ENCODE measurements at regions not wholly inside any gene's neighbourhood (a gene's known extent, or its start where the extent isn't known, plus 50 kb on each side); places are given as distances from the start of the nearest gene placed in this dataset.
A peak's percentile ranks its signal among the peaks of the same experiment; 100 is the strongest.

DNA sequence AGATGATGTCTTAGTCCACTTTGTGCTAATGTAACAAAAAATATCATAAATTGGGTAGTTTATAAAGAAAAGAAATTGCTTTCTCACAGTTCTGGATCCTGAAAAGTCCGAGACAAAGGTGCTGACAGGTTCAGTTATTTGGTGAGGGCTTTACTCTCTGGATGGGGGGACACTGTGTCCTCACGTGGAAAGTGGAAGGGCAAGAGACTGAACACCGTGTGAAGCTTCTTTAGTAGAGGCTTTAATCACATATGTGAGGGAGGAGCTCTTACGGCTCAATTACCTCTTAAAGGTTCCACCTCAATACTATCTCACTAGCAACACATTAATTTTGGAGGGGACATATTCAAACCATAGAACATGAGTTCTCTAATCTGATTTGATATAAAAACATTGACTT, 204.3 kb downstream of the FSIP2 start:
- Histone ChIP-seq H3K4me3 (no peak overlapping the region), H3K27ac (ENCODE audit: extremely low read depth, low read depth, low read length) (no peak overlapping the region), H4K20me1 (replicated peaks; ENCODE audit: control insufficient read depth, insufficient read depth, low read length) (no peaks in the 10 kb centered on the region), H3K79me2 (ENCODE audit: control insufficient read depth, insufficient read depth, low read length) (no peaks in the 10 kb centered on the region), H3K9ac (ENCODE audit: insufficient read depth in 1 of 2, low read depth in 2 of 2, low read length in 2 of 2) (no peak overlapping the region), H3K9me1 (ENCODE audit: control insufficient read depth, insufficient read depth, low read length) (no peaks in the 10 kb centered on the region), H2AFZ (ENCODE audit: low read depth, low read length) (no peak overlapping the region), H3K9me3 (replicated peaks; ENCODE audit: control insufficient read depth, insufficient read depth, low read depth, low read length) (no peaks in the 10 kb centered on the region; the same call in none of the 2 replicates), H3K4me1 (replicated peaks in 1 of 2; ENCODE audit: control insufficient read depth in 2 of 2, insufficient read depth in 2 of 2, low read length in 2 of 2) (no peaks in the 10 kb centered on the region), H3K36me3 (ENCODE audit: control insufficient read depth, insufficient read depth, low read length) (no peaks in the 10 kb centered on the region), H3K4me2 (ENCODE audit: insufficient read depth, low read length) (no peak overlapping the region), H3K27me3 (ENCODE audit: control insufficient read depth in 2 of 2, insufficient read depth in 2 of 2, low read length in 2 of 2) (no peaks in the 10 kb centered on the region)
- CTCF ChIA-PET (ENCODE audit: low intra/inter-chr PET ratio): no interaction called here
- TF ChIP-seq, protein P1, sequence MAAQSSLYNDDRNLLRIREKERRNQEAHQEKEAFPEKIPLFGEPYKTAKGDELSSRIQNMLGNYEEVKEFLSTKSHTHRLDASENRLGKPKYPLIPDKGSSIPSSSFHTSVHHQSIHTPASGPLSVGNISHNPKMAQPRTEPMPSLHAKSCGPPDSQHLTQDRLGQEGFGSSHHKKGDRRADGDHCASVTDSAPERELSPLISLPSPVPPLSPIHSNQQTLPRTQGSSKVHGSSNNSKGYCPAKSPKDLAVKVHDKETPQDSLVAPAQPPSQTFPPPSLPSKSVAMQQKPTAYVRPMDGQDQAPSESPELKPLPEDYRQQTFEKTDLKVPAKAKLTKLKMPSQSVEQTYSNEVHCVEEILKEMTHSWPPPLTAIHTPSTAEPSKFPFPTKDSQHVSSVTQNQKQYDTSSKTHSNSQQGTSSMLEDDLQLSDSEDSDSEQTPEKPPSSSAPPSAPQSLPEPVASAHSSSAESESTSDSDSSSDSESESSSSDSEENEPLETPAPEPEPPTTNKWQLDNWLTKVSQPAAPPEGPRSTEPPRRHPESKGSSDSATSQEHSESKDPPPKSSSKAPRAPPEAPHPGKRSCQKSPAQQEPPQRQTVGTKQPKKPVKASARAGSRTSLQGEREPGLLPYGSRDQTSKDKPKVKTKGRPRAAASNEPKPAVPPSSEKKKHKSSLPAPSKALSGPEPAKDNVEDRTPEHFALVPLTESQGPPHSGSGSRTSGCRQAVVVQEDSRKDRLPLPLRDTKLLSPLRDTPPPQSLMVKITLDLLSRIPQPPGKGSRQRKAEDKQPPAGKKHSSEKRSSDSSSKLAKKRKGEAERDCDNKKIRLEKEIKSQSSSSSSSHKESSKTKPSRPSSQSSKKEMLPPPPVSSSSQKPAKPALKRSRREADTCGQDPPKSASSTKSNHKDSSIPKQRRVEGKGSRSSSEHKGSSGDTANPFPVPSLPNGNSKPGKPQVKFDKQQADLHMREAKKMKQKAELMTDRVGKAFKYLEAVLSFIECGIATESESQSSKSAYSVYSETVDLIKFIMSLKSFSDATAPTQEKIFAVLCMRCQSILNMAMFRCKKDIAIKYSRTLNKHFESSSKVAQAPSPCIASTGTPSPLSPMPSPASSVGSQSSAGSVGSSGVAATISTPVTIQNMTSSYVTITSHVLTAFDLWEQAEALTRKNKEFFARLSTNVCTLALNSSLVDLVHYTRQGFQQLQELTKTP (IDR thresholded peaks at IDR 0.05; ENCODE audit: low read depth in 1 of 2, partially characterized antibody in 2 of 2): no peak
- TF ChIP-seq ZNF274 (IDR thresholded peaks at IDR 0.05; ENCODE audit: borderline replicate concordance, low read depth, low read length): peak; percentile 82
- no peak for FAIRE-seq
- no TSS peak for BruUV-seq (replicated peaks)
- in situ Hi-C loops (cut with MboI) (no loop called here), intact Hi-C loops (cut with micrococcal nuclease) (no loop called here)
- 2% methylated on average over 4 of the region's 4 CpGs for WGBS (ENCODE audit: insufficient coverage, low coverage, missing lambda C conversion rate)
- DNase-seq (ENCODE audit: extremely low read depth in 1 of 4, low spot score in 3 of 4): no peak
- ATAC-seq: no peak
- POLR2A ChIA-PET: no interaction called here
